ENCODE measurements at regions not wholly inside any gene's neighbourhood (a gene's known extent, or its start where the extent isn't known, plus 50 kb on each side); places are given as distances from the start of the nearest gene placed in this dataset.

DNA sequence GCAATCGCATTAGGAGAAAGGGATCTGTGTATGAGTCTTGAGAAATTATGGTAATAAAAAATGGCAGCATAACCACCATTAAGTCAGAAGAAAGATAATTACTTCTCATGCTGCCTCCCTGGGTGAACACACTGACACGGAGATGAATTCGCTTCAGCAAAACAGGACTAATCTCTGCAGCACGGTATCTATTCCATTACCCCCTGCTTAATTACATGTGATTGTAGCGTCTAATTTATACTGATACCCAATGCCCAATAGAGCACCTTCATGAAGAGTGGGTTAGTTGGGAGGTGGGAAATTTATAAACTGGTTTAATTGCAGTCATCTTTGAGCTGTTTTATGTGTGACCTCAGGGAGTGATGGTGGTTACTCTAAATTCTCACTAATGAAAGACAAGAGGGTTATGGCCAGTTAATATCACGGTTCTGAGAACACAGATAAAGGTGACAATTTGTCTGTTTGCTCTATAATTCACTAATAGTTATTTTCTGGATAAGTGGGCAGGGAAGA lies 476.2 kb upstream of the SULF2 start:
- TF ChIP-seq NFIC (IDR thresholded peaks at IDR 0.05) (no peak), FOXM1 (IDR thresholded peaks at IDR 0.05; ENCODE audit: borderline replicate concordance, low read depth) (no peak)

DNA sequence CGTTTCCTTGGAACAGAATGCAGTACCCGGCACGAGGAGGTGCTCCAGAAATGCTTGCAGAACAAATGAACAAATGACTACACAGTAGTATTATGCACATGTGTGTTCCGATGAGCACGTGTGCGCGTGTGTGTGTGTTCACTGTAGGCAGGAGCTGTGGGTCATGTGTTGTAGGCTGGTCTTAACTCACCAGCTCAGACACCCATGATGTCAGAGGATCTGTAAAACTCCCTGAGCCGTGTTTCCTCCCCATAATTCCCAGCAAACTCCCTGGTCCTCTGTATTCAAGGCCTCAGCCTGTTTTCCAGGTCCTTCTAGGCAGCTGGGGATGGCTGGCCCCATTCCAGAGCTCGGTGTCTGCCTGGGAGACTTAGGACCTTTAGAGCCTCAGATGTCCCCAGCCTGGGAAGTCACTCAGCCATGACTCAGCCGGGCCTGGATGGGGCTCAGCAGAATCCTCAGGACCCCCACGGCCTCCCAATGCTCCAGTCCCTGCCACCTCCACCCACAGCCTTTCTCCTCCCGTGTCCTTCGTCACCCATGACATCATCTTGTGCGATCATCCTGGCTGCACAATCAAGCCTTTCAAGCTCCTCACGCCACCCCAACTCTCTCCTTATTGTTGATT lies 475.0 kb upstream of the SULF2 start:
- TF ChIP-seq EGR1 (IDR thresholded peaks at IDR 0.05) (no peak), NFIC (IDR thresholded peaks at IDR 0.05) (no peak), YY1 (IDR thresholded peaks at IDR 0.05; ENCODE audit: low read depth) (no peak), TCF12 (IDR thresholded peaks at IDR 0.05; ENCODE audit: low read depth) (no peak), CEBPB (IDR thresholded peaks at IDR 0.05) (no peak), RAD21 (IDR thresholded peaks at IDR 0.05; ENCODE audit: low read depth) (no peak), CREB1 (IDR thresholded peaks at IDR 0.05; ENCODE audit: low read depth) (no peak), FOXM1 (IDR thresholded peaks at IDR 0.05; ENCODE audit: borderline replicate concordance, low read depth) (no peak)
- TF ChIP-seq, protein P1, sequence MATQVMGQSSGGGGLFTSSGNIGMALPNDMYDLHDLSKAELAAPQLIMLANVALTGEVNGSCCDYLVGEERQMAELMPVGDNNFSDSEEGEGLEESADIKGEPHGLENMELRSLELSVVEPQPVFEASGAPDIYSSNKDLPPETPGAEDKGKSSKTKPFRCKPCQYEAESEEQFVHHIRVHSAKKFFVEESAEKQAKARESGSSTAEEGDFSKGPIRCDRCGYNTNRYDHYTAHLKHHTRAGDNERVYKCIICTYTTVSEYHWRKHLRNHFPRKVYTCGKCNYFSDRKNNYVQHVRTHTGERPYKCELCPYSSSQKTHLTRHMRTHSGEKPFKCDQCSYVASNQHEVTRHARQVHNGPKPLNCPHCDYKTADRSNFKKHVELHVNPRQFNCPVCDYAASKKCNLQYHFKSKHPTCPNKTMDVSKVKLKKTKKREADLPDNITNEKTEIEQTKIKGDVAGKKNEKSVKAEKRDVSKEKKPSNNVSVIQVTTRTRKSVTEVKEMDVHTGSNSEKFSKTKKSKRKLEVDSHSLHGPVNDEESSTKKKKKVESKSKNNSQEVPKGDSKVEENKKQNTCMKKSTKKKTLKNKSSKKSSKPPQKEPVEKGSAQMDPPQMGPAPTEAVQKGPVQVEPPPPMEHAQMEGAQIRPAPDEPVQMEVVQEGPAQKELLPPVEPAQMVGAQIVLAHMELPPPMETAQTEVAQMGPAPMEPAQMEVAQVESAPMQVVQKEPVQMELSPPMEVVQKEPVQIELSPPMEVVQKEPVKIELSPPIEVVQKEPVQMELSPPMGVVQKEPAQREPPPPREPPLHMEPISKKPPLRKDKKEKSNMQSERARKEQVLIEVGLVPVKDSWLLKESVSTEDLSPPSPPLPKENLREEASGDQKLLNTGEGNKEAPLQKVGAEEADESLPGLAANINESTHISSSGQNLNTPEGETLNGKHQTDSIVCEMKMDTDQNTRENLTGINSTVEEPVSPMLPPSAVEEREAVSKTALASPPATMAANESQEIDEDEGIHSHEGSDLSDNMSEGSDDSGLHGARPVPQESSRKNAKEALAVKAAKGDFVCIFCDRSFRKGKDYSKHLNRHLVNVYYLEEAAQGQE (IDR thresholded peaks at IDR 0.05; ENCODE audit: low read depth): no peak
- TF ChIP-seq, protein P2, sequence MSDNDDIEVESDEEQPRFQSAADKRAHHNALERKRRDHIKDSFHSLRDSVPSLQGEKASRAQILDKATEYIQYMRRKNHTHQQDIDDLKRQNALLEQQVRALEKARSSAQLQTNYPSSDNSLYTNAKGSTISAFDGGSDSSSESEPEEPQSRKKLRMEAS (IDR thresholded peaks at IDR 0.05): no peak
- TF ChIP-seq, protein P3, sequence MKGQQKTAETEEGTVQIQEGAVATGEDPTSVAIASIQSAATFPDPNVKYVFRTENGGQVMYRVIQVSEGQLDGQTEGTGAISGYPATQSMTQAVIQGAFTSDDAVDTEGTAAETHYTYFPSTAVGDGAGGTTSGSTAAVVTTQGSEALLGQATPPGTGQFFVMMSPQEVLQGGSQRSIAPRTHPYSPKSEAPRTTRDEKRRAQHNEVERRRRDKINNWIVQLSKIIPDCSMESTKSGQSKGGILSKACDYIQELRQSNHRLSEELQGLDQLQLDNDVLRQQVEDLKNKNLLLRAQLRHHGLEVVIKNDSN (IDR thresholded peaks at IDR 0.05): no peak

DNA sequence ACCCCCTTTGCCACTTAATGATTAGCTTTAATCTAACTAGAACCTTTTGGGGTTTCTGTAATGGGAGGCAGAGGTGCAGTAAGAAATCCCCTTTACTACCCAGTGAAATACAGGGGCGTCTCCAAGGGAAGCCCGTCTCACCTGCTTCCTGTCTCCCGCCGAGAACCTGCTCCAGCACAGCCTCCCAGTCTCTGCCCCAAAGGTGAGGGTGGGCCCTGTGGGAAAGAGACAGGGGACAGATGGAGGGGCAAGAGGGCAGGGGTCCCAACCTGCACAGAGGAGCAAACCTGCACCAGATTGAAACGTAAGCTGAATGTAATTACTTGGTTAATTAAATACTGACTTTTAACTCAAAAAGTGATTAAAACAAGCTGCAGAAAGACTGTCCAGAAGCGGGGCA lies 474.2 kb upstream of the SULF2 start:
- TF ChIP-seq CREB1 (IDR thresholded peaks at IDR 0.05; ENCODE audit: low read depth): no peak
- TF ChIP-seq ZBTB7A (IDR thresholded peaks at IDR 0.05; ENCODE audit: low read depth): no peak
- TF ChIP-seq, protein P3 (IDR thresholded peaks at IDR 0.05): no peak
- TF ChIP-seq, protein P2 (IDR thresholded peaks at IDR 0.05): no peak
- TF ChIP-seq YY1 (IDR thresholded peaks at IDR 0.05; ENCODE audit: low read depth): no peak
- no peak for TF ChIP-seq RAD21 (IDR thresholded peaks at IDR 0.05; ENCODE audit: low read depth)
- TF ChIP-seq, protein P1 (IDR thresholded peaks at IDR 0.05; ENCODE audit: low read depth): no peak
- no peak for TF ChIP-seq CEBPB (IDR thresholded peaks at IDR 0.05)
- no peak for TF ChIP-seq TAF1 (IDR thresholded peaks at IDR 0.05; ENCODE audit: low read depth)
- TF ChIP-seq FOXM1 (IDR thresholded peaks at IDR 0.05; ENCODE audit: borderline replicate concordance, low read depth): no peak

DNA sequence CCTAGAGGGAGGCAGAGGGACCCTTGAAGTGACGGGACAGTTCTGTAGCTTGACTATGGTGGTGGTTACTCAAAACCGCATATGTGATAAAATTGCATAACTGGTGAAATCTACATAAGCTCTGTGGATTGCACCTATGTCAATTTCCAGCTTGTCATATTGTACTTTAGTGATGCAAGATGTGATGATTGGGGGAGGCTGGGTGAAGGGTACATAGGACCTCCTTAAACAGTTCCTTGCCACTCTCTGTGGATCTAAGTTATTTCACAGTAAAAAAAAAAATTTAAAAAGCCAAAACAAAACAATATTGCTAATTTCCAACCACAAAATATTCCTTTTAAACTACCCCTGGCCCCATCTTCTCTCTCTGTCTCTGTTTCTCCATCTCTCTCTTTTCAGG lies 472.6 kb upstream of the SULF2 start:
- TF ChIP-seq, protein P2 (IDR thresholded peaks at IDR 0.05): no peak
- TF ChIP-seq CREB1 (IDR thresholded peaks at IDR 0.05; ENCODE audit: low read depth) (no peak), EP300 (IDR thresholded peaks at IDR 0.05; ENCODE audit: borderline replicate concordance) (no peak), TEAD4 (IDR thresholded peaks at IDR 0.05) (no peak), TAF1 (IDR thresholded peaks at IDR 0.05; ENCODE audit: low read depth) (no peak), EGR1 (IDR thresholded peaks at IDR 0.05) (no peak), NFIC (IDR thresholded peaks at IDR 0.05) (no peak), FOXM1 (IDR thresholded peaks at IDR 0.05; ENCODE audit: borderline replicate concordance, low read depth) (no peak)

DNA sequence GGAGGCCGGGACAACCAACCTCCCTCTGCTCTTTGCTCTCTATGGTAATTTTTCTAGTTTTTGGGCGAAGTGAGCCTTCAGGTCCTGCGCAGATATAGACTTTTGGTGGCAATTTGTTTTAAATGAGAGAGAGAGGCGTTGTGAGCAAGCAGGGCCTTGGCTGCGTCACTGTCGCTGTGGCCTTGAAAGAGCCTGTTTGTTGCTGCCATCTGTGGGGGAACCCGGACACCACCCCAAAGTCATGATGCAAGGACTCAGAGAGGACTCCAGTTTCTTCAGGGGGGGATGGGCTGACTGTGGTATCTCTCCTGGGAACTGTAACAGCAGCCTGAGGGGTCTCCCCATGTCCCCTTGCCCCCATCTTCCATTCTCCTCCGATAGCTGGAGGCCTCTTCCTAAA lies 462.7 kb upstream of the SULF2 start:
- TF ChIP-seq TCF12 (IDR thresholded peaks at IDR 0.05; ENCODE audit: low read depth) (no peak), TAF1 (IDR thresholded peaks at IDR 0.05; ENCODE audit: low read depth) (no peak), RAD21 (IDR thresholded peaks at IDR 0.05; ENCODE audit: low read depth) (no peak), FOXM1 (IDR thresholded peaks at IDR 0.05; ENCODE audit: borderline replicate concordance, low read depth) (no peak), CREB1 (IDR thresholded peaks at IDR 0.05; ENCODE audit: low read depth) (no peak), EGR1 (IDR thresholded peaks at IDR 0.05) (no peak), TEAD4 (IDR thresholded peaks at IDR 0.05) (no peak), ZBTB7A (IDR thresholded peaks at IDR 0.05; ENCODE audit: low read depth) (no peak), NFIC (IDR thresholded peaks at IDR 0.05) (no peak), EP300 (IDR thresholded peaks at IDR 0.05; ENCODE audit: borderline replicate concordance) (no peak), CEBPB (IDR thresholded peaks at IDR 0.05) (no peak), YY1 (IDR thresholded peaks at IDR 0.05; ENCODE audit: low read depth) (no peak)
- TF ChIP-seq, protein P3 (IDR thresholded peaks at IDR 0.05): no peak
- TF ChIP-seq, protein P2 (IDR thresholded peaks at IDR 0.05): no peak
- TF ChIP-seq, protein P1 (IDR thresholded peaks at IDR 0.05; ENCODE audit: low read depth): no peak

Measured in Ishikawa (cell line).